GM12864 (cell line): ENCODE measurements at regions not wholly inside any gene's neighbourhood (a gene's known extent, or its start where the extent isn't known, plus 50 kb on each side); places are given as distances from the start of the nearest gene placed in this dataset.

Experiments
- DNase-seq: peaks from one replicate; pipeline ENCODE4 v3.0.0-alpha.2; 2011; ENCODE audit warnings: low read depth
- H3K4me3 ChIP-seq: 2 replicates; pipeline ENCODE4 v1.5.1; 2011; ENCODE audit warnings: mild to moderate bottlenecking, low read depth, low read length, control low read depth
- CTCF ChIP-seq: IDR thresholded peaks from 2 replicates; pipeline ENCODE4 v1.5.1; 2011; ENCODE audit warnings: low read depth, mild to moderate bottlenecking, moderate library complexity, low read length, control low read depth, inconsistent platforms; ENCODE audit errors: missing control alignments

GRCh38 chr10:83333566-83333965, 805.7 kb upstream of the GHITM start:
- no peak for DNase-seq
- no peak for TF ChIP-seq CTCF
- H3K4me3 ChIP-seq = no peak overlapping the region

- no peak overlapping the region for H3K4me3 ChIP-seq
- DNase-seq = no peak
- TF ChIP-seq CTCF = no peak
Measured at GRCh38 chr10:83343676-83344075, 795.6 kb upstream of the GHITM start.

GRCh38 chr10:83346266-83346910, 792.9 kb upstream of the GHITM start:
- no peak for DNase-seq
- no peak for TF ChIP-seq CTCF

GRCh38 chr10:83352588-83352987, 786.7 kb upstream of the GHITM start:
- no peak for TF ChIP-seq CTCF
- DNase-seq = no peak
- no peak overlapping the region for H3K4me3 ChIP-seq

More at GRCh38 chr10:83346266-83346910, 792.9 kb upstream of the GHITM start:
- H3K4me3 ChIP-seq = no peak overlapping the region

- no peak for TF ChIP-seq CTCF
- DNase-seq = no peak
- no peak overlapping the region for H3K4me3 ChIP-seq
Measured at GRCh38 chr10:83354456-83354855, 784.9 kb upstream of the GHITM start.

GRCh38 chr10:83357004-83357403, 782.3 kb upstream of the GHITM start:
- DNase-seq = no peak
- H3K4me3 ChIP-seq = no peak overlapping the region
- no peak for TF ChIP-seq CTCF

- no peak for DNase-seq
- TF ChIP-seq CTCF = no peak
- H3K4me3 ChIP-seq = no peak overlapping the region
Measured at GRCh38 chr10:83357627-83358026, 781.7 kb upstream of the GHITM start.
